ENCODE measurements at regions not wholly inside any gene's neighbourhood (a gene's known extent, or its start where the extent isn't known, plus 50 kb on each side); places are given as distances from the start of the nearest gene placed in this dataset.

DNA sequence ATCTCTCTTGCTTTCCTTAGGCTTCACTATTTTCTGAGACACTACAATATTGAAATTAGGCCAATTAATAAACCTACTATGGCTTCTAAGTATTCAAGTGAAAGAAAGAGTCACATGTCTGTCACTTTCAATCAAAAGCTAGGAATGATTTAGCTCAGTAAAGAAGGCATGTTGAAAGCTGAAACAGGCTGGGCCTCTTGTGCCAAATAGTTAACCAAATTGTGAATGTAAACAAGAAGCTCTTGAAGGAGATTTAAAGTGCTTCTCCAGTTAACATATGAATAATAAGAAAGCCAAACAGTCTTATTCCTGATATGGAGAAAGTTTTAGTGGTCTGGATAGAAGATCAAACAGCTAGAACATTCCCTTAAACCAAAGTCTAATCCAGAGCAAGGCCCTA lies 236.3 kb downstream of the OTOR start:
- Histone ChIP-seq H3K9ac (ENCODE audit: low read depth in 1 of 3, low read length in 3 of 3) (no peak overlapping the region), H3K27me3 (ENCODE audit: control insufficient read depth in 3 of 3, insufficient read depth in 3 of 3, low read length in 3 of 3) (no peaks in the 10 kb centered on the region), H3K27ac (ENCODE audit: low read depth, low read length) (no peak overlapping the region), H3K4me1 (ENCODE audit: control insufficient read depth in 3 of 3, insufficient read depth in 3 of 3, low read length in 3 of 3) (no peaks in the 10 kb centered on the region), H3K4me3 (ENCODE audit: low read length in 3 of 3) (no peak overlapping the region), H3K36me3 (ENCODE audit: control insufficient read depth in 3 of 3, insufficient read depth in 3 of 3, low read length in 3 of 3) (no peaks in the 10 kb centered on the region), H3K9me3 (ENCODE audit: control insufficient read depth in 3 of 3, low read length in 3 of 3) (peaks cover 0 to 3% (median 0%) of the 10 kb centered on the region in 3 donors)

DNA sequence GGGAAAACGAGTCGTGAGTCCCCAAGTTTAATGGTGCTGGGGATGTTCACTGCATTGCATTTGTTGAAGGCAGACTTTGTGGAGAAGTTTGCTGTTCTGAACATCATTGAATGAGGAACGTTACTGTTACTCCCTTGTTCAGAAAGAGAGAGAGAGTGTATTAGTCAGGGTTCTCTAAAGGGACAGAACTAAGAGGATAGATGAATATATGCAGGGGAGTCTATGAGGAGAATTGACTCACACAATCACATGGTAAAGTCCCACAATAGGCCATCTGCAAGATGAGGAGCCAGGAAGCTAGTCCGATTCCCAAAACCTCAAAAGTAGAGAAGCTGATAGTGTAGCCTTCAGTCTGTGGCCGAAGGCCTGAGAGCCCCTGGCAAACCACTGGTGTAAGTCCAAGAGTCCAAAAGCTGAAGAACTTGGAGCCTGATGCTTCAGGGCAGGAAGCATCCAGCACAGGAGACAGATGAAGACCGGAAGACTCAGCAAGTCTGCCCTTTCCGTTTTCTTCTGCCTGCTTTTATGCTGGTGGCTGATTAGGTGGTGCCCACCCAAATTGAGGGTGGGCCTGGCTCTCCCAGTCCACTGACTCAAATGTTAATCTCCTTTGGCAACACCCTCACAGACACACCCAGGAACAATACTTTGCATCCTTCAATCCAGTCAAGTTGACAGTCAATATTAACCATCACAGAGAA lies 223.5 kb upstream of the PCSK2 start:
- Histone ChIP-seq H3K36me3 (ENCODE audit: control insufficient read depth in 3 of 3, insufficient read depth in 3 of 3, low read length in 3 of 3) (no peaks in the 10 kb centered on the region), H3K27me3 (ENCODE audit: control insufficient read depth in 3 of 3, insufficient read depth in 3 of 3, low read length in 3 of 3) (no peaks in the 10 kb centered on the region), H3K9me3 (ENCODE audit: control insufficient read depth in 3 of 3, low read length in 3 of 3) (no peaks in the 10 kb centered on the region), H3K9ac (ENCODE audit: low read depth in 1 of 3, low read length in 3 of 3) (no peak overlapping the region), H3K4me3 (ENCODE audit: low read length in 3 of 3) (no peak overlapping the region), H3K27ac (ENCODE audit: low read depth, low read length) (no peak overlapping the region), H3K4me1 (ENCODE audit: control insufficient read depth in 3 of 3, insufficient read depth in 3 of 3, low read length in 3 of 3) (no peaks in the 10 kb centered on the region)

DNA sequence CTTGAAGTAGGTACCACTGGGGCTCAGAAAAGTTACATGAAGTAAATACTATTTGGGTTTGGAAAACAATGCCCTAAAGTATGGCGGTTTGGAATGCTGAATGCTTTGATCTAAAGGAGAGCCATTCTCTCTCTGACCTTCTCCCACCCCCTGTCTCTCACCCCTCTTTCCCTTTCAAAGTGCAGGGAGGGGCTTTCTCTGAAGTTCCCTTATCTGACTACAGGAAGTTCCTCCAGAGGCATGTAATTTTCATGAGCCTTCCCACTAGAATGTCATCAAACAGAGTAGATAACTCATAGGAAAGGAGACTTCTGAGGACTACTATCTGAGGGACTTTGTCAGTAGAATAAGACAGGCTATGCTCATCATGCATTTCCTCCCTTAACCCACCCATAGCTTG lies 216.7 kb upstream of the PCSK2 start:
- Histone ChIP-seq H3K27me3 (ENCODE audit: control insufficient read depth in 3 of 3, insufficient read depth in 3 of 3, low read length in 3 of 3) (peaks cover 0 to 2% (median 0%) of the 10 kb centered on the region in 3 donors), H3K9me3 (ENCODE audit: control insufficient read depth in 3 of 3, low read length in 3 of 3) (no peaks in the 10 kb centered on the region), H3K27ac (ENCODE audit: low read depth, low read length) (no peak overlapping the region), H3K4me3 (ENCODE audit: low read length in 3 of 3) (no peak overlapping the region), H3K36me3 (ENCODE audit: control insufficient read depth in 3 of 3, insufficient read depth in 3 of 3, low read length in 3 of 3) (no peaks in the 10 kb centered on the region), H3K4me1 (ENCODE audit: control insufficient read depth in 3 of 3, insufficient read depth in 3 of 3, low read length in 3 of 3) (no peaks in the 10 kb centered on the region), H3K9ac (ENCODE audit: low read depth in 1 of 3, low read length in 3 of 3) (no peak overlapping the region)

DNA sequence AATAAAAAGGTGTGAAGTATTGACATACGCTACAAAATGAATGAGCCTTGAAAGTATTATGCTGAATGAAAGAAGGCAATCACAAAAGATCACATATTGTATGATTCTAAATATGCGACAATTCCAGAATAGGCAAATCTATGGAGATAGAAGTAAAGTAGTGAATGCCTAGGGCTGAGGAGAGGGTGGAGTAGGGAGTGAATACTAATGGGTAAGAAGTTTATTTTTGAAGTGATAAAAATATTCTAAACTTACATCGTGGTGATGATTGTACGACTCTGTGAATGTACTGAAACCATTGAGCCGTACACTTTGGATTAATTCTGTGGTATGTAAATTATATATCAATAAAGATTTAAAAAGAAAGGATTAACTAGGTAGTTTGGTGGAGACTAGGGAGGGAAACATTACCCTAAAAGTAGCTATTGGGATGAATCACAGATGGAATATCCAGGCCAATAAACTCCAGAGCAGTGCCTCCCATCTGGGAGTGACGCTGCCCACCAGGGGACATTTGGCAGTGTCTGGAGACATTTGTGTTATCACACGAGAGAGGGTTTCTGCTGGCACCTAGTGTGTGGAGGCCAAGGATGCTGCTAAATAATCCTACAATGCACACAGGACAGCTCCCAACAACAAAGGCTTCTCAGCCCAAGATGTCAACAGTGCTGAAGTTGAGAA lies 214.2 kb upstream of the PCSK2 start:
- H3K9ac ChIP-seq (ENCODE audit: low read depth in 1 of 3, low read length in 3 of 3), result no peak overlapping the region
- no peak overlapping the region for H3K4me3 ChIP-seq (ENCODE audit: low read length in 3 of 3)
- H3K27ac ChIP-seq (ENCODE audit: low read depth, low read length), result no peak overlapping the region
- peaks cover 0 to 2% (median 0%) of the 10 kb centered on the region in 3 donors for H3K27me3 ChIP-seq (ENCODE audit: control insufficient read depth in 3 of 3, insufficient read depth in 3 of 3, low read length in 3 of 3)
- no peaks in the 10 kb centered on the region for H3K36me3 ChIP-seq (ENCODE audit: control insufficient read depth in 3 of 3, insufficient read depth in 3 of 3, low read length in 3 of 3)
- H3K9me3 ChIP-seq (ENCODE audit: control insufficient read depth in 3 of 3, low read length in 3 of 3), result no peaks in the 10 kb centered on the region
- H3K4me1 ChIP-seq (ENCODE audit: control insufficient read depth in 3 of 3, insufficient read depth in 3 of 3, low read length in 3 of 3), result no peaks in the 10 kb centered on the region

DNA sequence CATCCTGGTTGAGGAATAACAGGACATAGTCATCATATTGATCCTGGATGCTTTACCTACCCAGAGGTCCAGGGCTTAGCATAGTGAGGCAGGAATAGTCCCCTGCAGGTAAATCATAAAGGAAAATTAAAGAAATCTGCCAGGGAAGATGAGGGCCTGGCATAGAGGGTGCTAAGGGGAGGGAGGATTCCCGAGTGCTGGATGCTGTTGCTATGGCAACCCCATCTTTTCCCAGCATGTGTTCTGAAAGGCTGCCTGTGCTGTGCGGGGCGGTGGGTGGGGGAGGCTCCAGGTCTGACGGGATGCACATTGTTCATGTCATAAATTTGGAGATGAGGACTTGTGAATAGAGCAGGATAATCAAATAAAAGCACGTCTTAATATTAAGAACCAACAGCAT lies 212.6 kb upstream of the PCSK2 start:
- Histone ChIP-seq H3K36me3 (ENCODE audit: control insufficient read depth in 3 of 3, insufficient read depth in 3 of 3, low read length in 3 of 3) (no peaks in the 10 kb centered on the region), H3K4me1 (ENCODE audit: control insufficient read depth in 3 of 3, insufficient read depth in 3 of 3, low read length in 3 of 3) (no peaks in the 10 kb centered on the region), H3K9me3 (ENCODE audit: control insufficient read depth in 3 of 3, low read length in 3 of 3) (no peaks in the 10 kb centered on the region), H3K9ac (ENCODE audit: low read depth in 1 of 3, low read length in 3 of 3) (no peak overlapping the region), H3K4me3 (ENCODE audit: low read length in 3 of 3) (no peak overlapping the region), H3K27me3 (ENCODE audit: control insufficient read depth in 3 of 3, insufficient read depth in 3 of 3, low read length in 3 of 3) (peaks cover 0 to 2% (median 0%) of the 10 kb centered on the region in 3 donors), H3K27ac (ENCODE audit: low read depth, low read length) (no peak overlapping the region)

DNA sequence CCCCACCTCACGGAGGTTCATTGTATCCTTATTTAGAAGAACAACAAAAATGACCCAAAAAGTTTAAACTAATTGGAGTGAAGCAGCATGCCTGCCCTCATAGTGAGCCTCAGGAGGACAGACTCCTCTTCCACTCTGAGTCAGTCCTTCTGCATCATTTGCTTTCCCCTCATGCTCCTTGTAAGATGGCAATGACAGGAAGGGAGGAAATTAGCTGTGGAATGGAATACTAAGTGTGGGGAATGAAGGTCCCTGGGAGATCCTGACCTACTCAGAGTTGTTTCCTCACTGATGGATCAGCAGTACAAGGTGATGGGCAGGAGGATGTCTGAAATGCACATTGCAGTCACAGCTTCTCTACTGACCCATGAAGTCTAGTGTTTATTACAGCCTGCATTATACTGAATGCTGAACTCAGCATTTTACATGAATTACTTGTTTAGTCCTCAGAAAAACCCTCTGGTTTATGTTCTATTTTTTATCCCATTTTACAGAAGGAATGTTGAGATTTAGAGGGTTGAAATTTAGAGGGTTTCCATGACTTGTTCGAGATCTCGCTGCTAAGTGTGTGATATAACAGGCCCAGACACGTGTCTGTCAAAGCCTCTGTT lies 212.0 kb upstream of the PCSK2 start:
- Histone ChIP-seq H3K36me3 (ENCODE audit: control insufficient read depth in 3 of 3, insufficient read depth in 3 of 3, low read length in 3 of 3) (no peaks in the 10 kb centered on the region), H3K9ac (ENCODE audit: low read depth in 1 of 3, low read length in 3 of 3) (no peak overlapping the region), H3K4me1 (ENCODE audit: control insufficient read depth in 3 of 3, insufficient read depth in 3 of 3, low read length in 3 of 3) (no peaks in the 10 kb centered on the region), H3K4me3 (ENCODE audit: low read length in 3 of 3) (no peak overlapping the region), H3K27ac (ENCODE audit: low read depth, low read length) (no peak overlapping the region), H3K27me3 (ENCODE audit: control insufficient read depth in 3 of 3, insufficient read depth in 3 of 3, low read length in 3 of 3) (peaks cover 0 to 2% (median 0%) of the 10 kb centered on the region in 3 donors), H3K9me3 (ENCODE audit: control insufficient read depth in 3 of 3, low read length in 3 of 3) (no peaks in the 10 kb centered on the region)

DNA sequence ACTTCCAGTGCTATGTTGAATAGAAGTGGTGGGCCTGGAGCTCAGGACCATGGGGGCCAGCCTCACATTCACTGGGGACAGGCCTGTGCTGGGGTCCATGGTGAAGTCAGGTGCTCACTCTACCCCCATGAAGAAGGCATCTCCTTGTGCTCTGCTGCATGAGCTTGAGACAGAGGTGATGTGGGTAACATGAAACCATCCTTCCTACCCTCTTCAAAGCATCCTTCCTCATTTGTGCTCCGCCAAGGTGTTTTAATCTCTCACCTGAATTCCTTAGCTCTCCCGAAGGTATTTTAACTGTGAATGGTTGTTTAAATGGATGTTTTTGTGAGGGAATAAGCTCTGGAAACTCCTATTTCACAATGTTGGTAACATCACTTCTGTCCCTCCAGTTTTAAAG lies 209.6 kb upstream of the PCSK2 start:
- no peak overlapping the region for H3K9ac ChIP-seq (ENCODE audit: low read depth in 1 of 3, low read length in 3 of 3)
- no peaks in the 10 kb centered on the region for H3K9me3 ChIP-seq (ENCODE audit: control insufficient read depth in 3 of 3, low read length in 3 of 3)
- no peak overlapping the region for H3K27ac ChIP-seq (ENCODE audit: low read depth, low read length)
- no peak overlapping the region for H3K4me3 ChIP-seq (ENCODE audit: low read length in 3 of 3)
- H3K4me1 ChIP-seq (ENCODE audit: control insufficient read depth in 3 of 3, insufficient read depth in 3 of 3, low read length in 3 of 3), result no peaks in the 10 kb centered on the region
- no peaks in the 10 kb centered on the region for H3K36me3 ChIP-seq (ENCODE audit: control insufficient read depth in 3 of 3, insufficient read depth in 3 of 3, low read length in 3 of 3)
- H3K27me3 ChIP-seq (ENCODE audit: control insufficient read depth in 3 of 3, insufficient read depth in 3 of 3, low read length in 3 of 3), result no peaks in the 10 kb centered on the region

DNA sequence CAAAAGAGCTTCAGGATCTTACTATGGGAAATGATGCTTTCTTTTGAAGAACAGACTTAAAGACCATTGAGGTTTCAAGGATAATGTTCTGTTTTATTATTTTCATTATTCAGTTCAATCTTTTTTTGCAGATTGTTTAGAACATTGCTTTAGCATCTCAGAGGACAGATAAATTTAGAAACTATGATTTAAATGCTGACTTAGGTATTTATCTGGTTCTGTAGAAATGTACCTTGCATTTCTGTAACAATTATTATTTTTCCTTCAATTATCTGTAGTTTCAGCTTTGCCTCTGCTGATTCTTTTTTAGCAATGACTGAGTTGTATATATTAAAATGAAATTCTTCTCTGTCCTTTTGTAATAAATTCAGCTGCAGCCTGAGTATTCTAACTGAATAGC lies 205.4 kb upstream of the PCSK2 start:
- Histone ChIP-seq H3K36me3 (ENCODE audit: control insufficient read depth in 3 of 3, insufficient read depth in 3 of 3, low read length in 3 of 3) (no peaks in the 10 kb centered on the region), H3K9me3 (ENCODE audit: control insufficient read depth in 3 of 3, low read length in 3 of 3) (no peaks in the 10 kb centered on the region), H3K27ac (ENCODE audit: low read depth, low read length) (no peak overlapping the region), H3K4me3 (ENCODE audit: low read length in 3 of 3) (no peak overlapping the region), H3K27me3 (ENCODE audit: control insufficient read depth in 3 of 3, insufficient read depth in 3 of 3, low read length in 3 of 3) (no peaks in the 10 kb centered on the region), H3K4me1 (ENCODE audit: control insufficient read depth in 3 of 3, insufficient read depth in 3 of 3, low read length in 3 of 3) (no peaks in the 10 kb centered on the region), H3K9ac (ENCODE audit: low read depth in 1 of 3, low read length in 3 of 3) (no peak overlapping the region)

DNA sequence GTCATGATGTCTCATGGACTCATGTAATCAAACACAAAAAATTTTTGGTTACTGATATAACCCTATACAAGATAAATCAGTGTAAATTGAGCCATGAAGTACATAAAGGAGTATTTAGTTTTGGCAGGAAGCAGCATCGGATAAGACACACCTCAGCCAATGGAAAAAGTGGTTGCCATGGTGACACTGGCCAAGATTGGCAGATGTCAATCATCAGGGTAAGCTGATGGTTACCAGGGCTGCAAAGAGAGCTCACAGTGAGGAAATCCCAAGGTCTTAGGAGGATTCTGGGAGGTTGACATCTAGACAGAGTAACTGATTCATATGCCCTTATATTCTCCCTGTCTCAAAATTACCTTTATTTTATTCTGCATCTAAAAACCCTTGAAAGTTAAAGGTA lies 203.8 kb upstream of the PCSK2 start:
- Histone ChIP-seq H3K27me3 (ENCODE audit: control insufficient read depth in 3 of 3, insufficient read depth in 3 of 3, low read length in 3 of 3) (no peaks in the 10 kb centered on the region), H3K4me3 (ENCODE audit: low read length in 3 of 3) (no peak overlapping the region), H3K36me3 (ENCODE audit: control insufficient read depth in 3 of 3, insufficient read depth in 3 of 3, low read length in 3 of 3) (no peaks in the 10 kb centered on the region), H3K27ac (ENCODE audit: low read depth, low read length) (no peak overlapping the region), H3K9me3 (ENCODE audit: control insufficient read depth in 3 of 3, low read length in 3 of 3) (no peaks in the 10 kb centered on the region), H3K9ac (ENCODE audit: low read depth in 1 of 3, low read length in 3 of 3) (no peak overlapping the region), H3K4me1 (ENCODE audit: control insufficient read depth in 3 of 3, insufficient read depth in 3 of 3, low read length in 3 of 3) (no peaks in the 10 kb centered on the region)

DNA sequence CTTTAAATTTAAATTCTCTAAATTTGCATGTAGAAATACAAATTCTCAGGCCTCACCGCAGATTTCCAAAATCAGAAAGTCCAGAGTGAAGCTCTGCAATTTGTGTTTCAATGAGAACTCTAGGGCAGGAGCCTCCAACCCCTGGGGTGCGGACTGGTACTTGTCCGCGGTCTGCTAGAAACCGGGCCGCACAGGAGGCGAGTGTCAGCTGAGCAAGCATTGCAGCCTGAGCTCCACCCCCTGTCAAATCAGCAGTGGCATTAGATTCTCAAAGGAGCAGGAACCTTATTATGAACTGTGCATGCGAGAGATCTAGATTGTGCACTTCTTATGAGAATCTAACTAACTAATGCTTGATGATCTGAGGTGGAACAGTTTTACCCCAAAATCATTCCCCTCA lies 203.0 kb upstream of the PCSK2 start:
- H3K27ac ChIP-seq (ENCODE audit: low read depth, low read length), result no peak overlapping the region
- H3K9ac ChIP-seq (ENCODE audit: low read depth in 1 of 3, low read length in 3 of 3), result no peak overlapping the region
- H3K4me1 ChIP-seq (ENCODE audit: control insufficient read depth in 3 of 3, insufficient read depth in 3 of 3, low read length in 3 of 3), result no peaks in the 10 kb centered on the region
- H3K27me3 ChIP-seq (ENCODE audit: control insufficient read depth in 3 of 3, insufficient read depth in 3 of 3, low read length in 3 of 3), result no peaks in the 10 kb centered on the region
- no peaks in the 10 kb centered on the region for H3K36me3 ChIP-seq (ENCODE audit: control insufficient read depth in 3 of 3, insufficient read depth in 3 of 3, low read length in 3 of 3)
- H3K9me3 ChIP-seq (ENCODE audit: control insufficient read depth in 3 of 3, low read length in 3 of 3), result no peaks in the 10 kb centered on the region
- no peak overlapping the region for H3K4me3 ChIP-seq (ENCODE audit: low read length in 3 of 3)

Measured in skeletal muscle tissue (tissue), 3 donors.